Loucy (cell line): ENCODE measurements at regions not wholly inside any gene's neighbourhood (a gene's known extent, or its start where the extent isn't known, plus 50 kb on each side); places are given as distances from the start of the nearest gene placed in this dataset.

ENCODE experiments used
- H2AFZ ChIP-seq: fragments of 200-600 bp; sonication (generic); 2 replicates; pipeline ENCODE4 v1.6.0; 2016; ENCODE audit warnings: antibody characterized with exemption, mild to moderate bottlenecking, low read length, moderate library complexity
- H3F3A ChIP-seq: fragments of 200-600 bp; 2 replicates; pipeline ENCODE4 v1.6.0; 2016; ENCODE audit warnings: antibody characterized with exemption, low read depth, mild to moderate bottlenecking
- H3K27me3 ChIP-seq: fragments of 200-600 bp; sonication (generic); 2 replicates; pipeline ENCODE4 v1.6.1; 2014; ENCODE audit warnings: low read length, mild to moderate bottlenecking; ENCODE audit not compliant: insufficient read depth, poor library complexity, severe bottlenecking
- H3K36me3 ChIP-seq: fragments of 200-600 bp; sonication (generic); 2 replicates; pipeline ENCODE4 v1.6.1; 2016; ENCODE audit warnings: low read length; ENCODE audit not compliant: insufficient read depth
- H3K4me1 ChIP-seq: fragments of 200-600 bp; sonication (generic); 2 replicates; pipeline ENCODE4 v1.5.1; 2014; ENCODE audit warnings: low read length, mild to moderate bottlenecking; ENCODE audit not compliant: insufficient read depth, poor library complexity, severe bottlenecking
- H3K4me2 ChIP-seq: fragments of 200-600 bp; sonication (generic); 2 replicates; pipeline ENCODE4 v1.6.0; 2014; ENCODE audit warnings: antibody characterized with exemption, low read length, low read depth, mild to moderate bottlenecking; ENCODE audit not compliant: poor library complexity, severe bottlenecking
- H3K4me3 ChIP-seq: fragments of 200-600 bp; sonication (generic); 2 replicates; pipeline ENCODE4 v1.5.1; 2014; ENCODE audit warnings: low read length, mild to moderate bottlenecking, mixed read lengths; ENCODE audit not compliant: poor library complexity, severe bottlenecking
- H3K79me2 ChIP-seq: fragments of 200-600 bp; sonication (generic); 2 replicates; pipeline ENCODE4 v1.6.1; 2014; ENCODE audit warnings: low read length; ENCODE audit not compliant: insufficient read depth
- H3K9ac ChIP-seq: fragments of 200-600 bp; sonication (generic); 2 replicates; pipeline ENCODE4 v1.6.0; 2014; ENCODE audit warnings: mild to moderate bottlenecking, low read depth, low read length, moderate library complexity; ENCODE audit not compliant: poor library complexity, severe bottlenecking
- H3K9me2 ChIP-seq: fragments of 200-600 bp; sonication (generic); replicated peaks from 2 replicates; pipeline ENCODE4 v1.6.1; 2016; ENCODE audit warnings: low read depth, low read length, mixed read lengths
- H3K9me3 ChIP-seq: fragments of 200-600 bp; sonication (generic); 2 replicates; pipeline ENCODE4 v1.6.1; 2014; ENCODE audit warnings: mild to moderate bottlenecking, antibody characterized with exemption, low read length, low read depth; ENCODE audit not compliant: insufficient read depth
- H4K20me1 ChIP-seq: fragments of 200-600 bp; sonication (generic); 2 replicates; pipeline ENCODE4 v1.6.0; 2014; ENCODE audit warnings: antibody characterized with exemption, low read length, mild to moderate bottlenecking; ENCODE audit not compliant: insufficient read depth, poor library complexity, severe bottlenecking
- CTCF ChIP-seq: fragments of 200-600 bp; sonication (generic); conservative IDR thresholded peaks from 2 replicates; pipeline ENCODE4 v1.5.1; 2014; ENCODE audit warnings: mild to moderate bottlenecking, antibody characterized with exemption, low read length
- EZH2phosphoT487 ChIP-seq: fragments of 200-600 bp; IDR thresholded peaks from 2 replicates; pipeline ENCODE4 v1.6.1; 2018; ENCODE audit warnings: antibody characterized with exemption, mild to moderate bottlenecking, moderate library complexity, borderline replicate concordance

GRCh38 chr3:72271216-72271615 is 486.3 kb upstream of the PROK2 start:
- Histone ChIP-seq H3K4me1 (peaks cover 67% of the 10 kb centered on the region), H4K20me1 (no peaks in the 10 kb centered on the region), H3K9ac (peak overlapping the region; percentile 42), H3K79me2 (no peaks in the 10 kb centered on the region), H2AFZ (no peak overlapping the region), H3K4me3 (peak overlapping the region; percentile 7), H3K36me3 (no peaks in the 10 kb centered on the region), H3K4me2 (peak overlapping the region; percentile 22), H3K9me3 (no peaks in the 10 kb centered on the region), H3K9me2 (no peaks in the 10 kb centered on the region), H3F3A (no peaks in the 10 kb centered on the region), H3K27me3 (no peaks in the 10 kb centered on the region)
- TF ChIP-seq CTCF, result no peak
- no peak for TF ChIP-seq EZH2phosphoT487

- H3K4me1 ChIP-seq, result peaks cover 72% of the 10 kb centered on the region
- no peaks in the 10 kb centered on the region for H3K9me3 ChIP-seq
- H3K4me2 ChIP-seq, result peak overlapping the region; percentile 22
Measured at GRCh38 chr3:72270730-72271129, 485.8 kb upstream of the PROK2 start.

GRCh38 chr3:72270072-72270681 is 485.2 kb upstream of the PROK2 start:
- Histone ChIP-seq H3K36me3 (no peaks in the 10 kb centered on the region), H2AFZ (no peak overlapping the region), H3K27me3 (no peaks in the 10 kb centered on the region), H3K4me2 (no peak overlapping the region), H3K9me3 (no peaks in the 10 kb centered on the region), H3K79me2 (no peaks in the 10 kb centered on the region), H4K20me1 (no peaks in the 10 kb centered on the region), H3K4me1 (peaks cover 74% of the 10 kb centered on the region), H3F3A (no peaks in the 10 kb centered on the region), H3K9ac (peak overlapping the region; percentile 42), H3K4me3 (no peak overlapping the region), H3K9me2 (no peaks in the 10 kb centered on the region)
- no peak for TF ChIP-seq EZH2phosphoT487
- no peak for TF ChIP-seq CTCF

More at GRCh38 chr3:72270730-72271129, 485.8 kb upstream of the PROK2 start:
- Histone ChIP-seq H3K79me2 (no peaks in the 10 kb centered on the region), H4K20me1 (no peaks in the 10 kb centered on the region), H3K9ac (peak overlapping the region; percentile 42), H3F3A (no peaks in the 10 kb centered on the region), H3K27me3 (no peaks in the 10 kb centered on the region), H3K9me2 (no peaks in the 10 kb centered on the region), H3K36me3 (no peaks in the 10 kb centered on the region), H3K4me3 (peak overlapping the region; percentile 7), H2AFZ (no peak overlapping the region)
- TF ChIP-seq CTCF, result no peak
- no peak for TF ChIP-seq EZH2phosphoT487
